ENCODE measurements at regions not wholly inside any gene's neighbourhood (a gene's known extent, or its start where the extent isn't known, plus 50 kb on each side); places are given as distances from the start of the nearest gene placed in this dataset.

- intact Hi-C loops (cut with DNase I), result no loop called here
- Histone ChIP-seq H3K4me3 (no peak overlapping the region), H3K27me3 (peaks cover 0 to 10% of the 10 kb centered on the region in 2 donors), H3K4me1 (no peaks in the 10 kb centered on the region), H3K27ac (no peak overlapping the region), H3K36me3 (no peaks in the 10 kb centered on the region), H3K9me3 (no peaks in the 10 kb centered on the region)
- ATAC-seq (no peak), DNase-seq (no peak)
- TF ChIP-seq CTCF (IDR thresholded peaks at IDR 0.05), result no peak
- TF ChIP-seq POLR2A (IDR thresholded peaks at IDR 0.05), result no peak
- 46% methylated on average over 3 of the region's 13 CpGs for WGBS (ENCODE audit: insufficient coverage, low coverage, low lambda C conversion rate, missing lambda C conversion rate)
These were observed 456.4 kb upstream of the HTR2C start for GRCh38 chrX:114127411-114128025.

GRCh38 chrX:114127005-114127404 is 456.9 kb upstream of the HTR2C start:
- intact Hi-C loops (cut with DNase I), result no loop called here
- ATAC-seq (no peak), DNase-seq (no peak)
- H3K36me3 ChIP-seq, result no peaks in the 10 kb centered on the region
- no peaks in the 10 kb centered on the region for H3K4me1 ChIP-seq
- WGBS (ENCODE audit: insufficient coverage, low coverage, low lambda C conversion rate, missing lambda C conversion rate), result 60% methylated on average over 1 of the region's 5 CpGs
- TF ChIP-seq CTCF (IDR thresholded peaks at IDR 0.05) (no peak), POLR2A (IDR thresholded peaks at IDR 0.05) (no peak)
- no peak overlapping the region for H3K4me3 ChIP-seq
- H3K27ac ChIP-seq, result no peak overlapping the region
- peaks cover 0 to 10% of the 10 kb centered on the region in 2 donors for H3K27me3 ChIP-seq
- H3K9me3 ChIP-seq, result no peaks in the 10 kb centered on the region

GRCh38 chrX:114101081-114101480 is 482.8 kb upstream of the HTR2C start:
- DNase-seq (no peak), ATAC-seq (no peak)
- Histone ChIP-seq H3K36me3 (no peaks in the 10 kb centered on the region), H3K9me3 (no peaks in the 10 kb centered on the region), H3K27ac (no peak overlapping the region), H3K4me1 (no peaks in the 10 kb centered on the region), H3K4me3 (no peak overlapping the region), H3K27me3 (no peaks in the 10 kb centered on the region)
- TF ChIP-seq POLR2A (IDR thresholded peaks at IDR 0.05) (no peak), CTCF (IDR thresholded peaks at IDR 0.05) (no peak)
- intact Hi-C loops (cut with DNase I), result no loop called here
- WGBS (ENCODE audit: insufficient coverage, low coverage, low lambda C conversion rate, missing lambda C conversion rate), result 34% methylated on average over 3 of the region's 3 CpGs

GRCh38 chrX:114097866-114098265 is 486.0 kb upstream of the HTR2C start:
- Histone ChIP-seq H3K4me1 (no peaks in the 10 kb centered on the region), H3K36me3 (no peaks in the 10 kb centered on the region), H3K27ac (no peak overlapping the region), H3K4me3 (no peak overlapping the region), H3K27me3 (no peaks in the 10 kb centered on the region), H3K9me3 (no peaks in the 10 kb centered on the region)
- ATAC-seq (no peak), DNase-seq (no peak)
- TF ChIP-seq POLR2A (IDR thresholded peaks at IDR 0.05), result no peak
- TF ChIP-seq CTCF (IDR thresholded peaks at IDR 0.05), result no peak
- 16% methylated on average over 2 of the region's 2 CpGs for WGBS (ENCODE audit: insufficient coverage, low coverage, low lambda C conversion rate, missing lambda C conversion rate)
- intact Hi-C loops (cut with DNase I), result no loop called here

GRCh38 chrX:114097427-114097826 is 486.5 kb upstream of the HTR2C start:
- ATAC-seq (no peak), DNase-seq (no peak)
- Histone ChIP-seq H3K9me3 (no peaks in the 10 kb centered on the region), H3K36me3 (no peaks in the 10 kb centered on the region), H3K4me3 (no peak overlapping the region), H3K27me3 (no peaks in the 10 kb centered on the region), H3K27ac (no peak overlapping the region), H3K4me1 (no peaks in the 10 kb centered on the region)
- TF ChIP-seq POLR2A (IDR thresholded peaks at IDR 0.05) (no peak), CTCF (IDR thresholded peaks at IDR 0.05) (no peak)
- intact Hi-C loops (cut with DNase I), result no loop called here
- 32% methylated on average over 1 of the region's 1 CpG for WGBS (ENCODE audit: insufficient coverage, low coverage, low lambda C conversion rate, missing lambda C conversion rate)

Measured in right lobe of liver (tissue), 6 donors.